Astrocyte of the cerebellum (primary cell): ENCODE measurements at regions not wholly inside any gene's neighbourhood (a gene's known extent, or its start where the extent isn't known, plus 50 kb on each side); places are given as distances from the start of the nearest gene placed in this dataset.

ENCODE experiments used
- DNase-seq: peaks from one replicate; pipeline ENCODE4 v3.0.0-alpha.2; 2011; ENCODE audit warnings: low read depth
- H3K4me3 ChIP-seq: 2 replicates; pipeline ENCODE4 v1.5.1; 2011; ENCODE audit warnings: mild to moderate bottlenecking, low read depth, low read length, moderate library complexity
- CTCF ChIP-seq: IDR thresholded peaks from 2 replicates; pipeline ENCODE4 v1.5.1; 2012; ENCODE audit warnings: low read length, low read depth, moderate library complexity, mild to moderate bottlenecking; ENCODE audit errors: missing control alignments
- in situ Hi-C: cut with HindIII; loops from 2 replicates; pipeline ENCODE4 v1.10.0; 2017; ENCODE audit warnings: low sequenced_read_pairs

GRCh38 chr18:5726011-5726410 is 169.3 kb downstream of the TMEM200C start:
- DNase-seq, result no peak
- H3K4me3 ChIP-seq, result no peak overlapping the region
- in situ Hi-C loops, result no loop called here
- no peak for TF ChIP-seq CTCF

DNA sequence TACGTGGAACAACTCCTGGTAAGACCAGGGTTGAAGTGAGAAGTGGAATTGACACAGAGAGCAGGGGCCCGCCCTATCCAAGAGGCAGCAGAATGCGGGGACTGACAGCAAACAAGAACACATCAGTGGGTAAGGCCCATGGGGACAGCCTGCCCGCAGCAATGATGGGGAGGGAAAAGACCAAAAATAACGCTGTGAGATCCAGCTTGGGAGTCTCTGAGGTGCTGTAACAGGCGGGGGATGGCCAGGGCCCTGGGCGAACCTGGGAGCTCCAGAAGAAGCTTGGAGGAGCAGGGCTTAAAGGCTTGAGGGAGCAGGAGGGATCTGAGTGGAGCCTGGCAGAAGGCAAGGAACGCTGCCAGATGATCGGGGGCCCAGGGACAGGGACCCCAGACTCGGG is 173.4 kb downstream of the TMEM200C start:
- in situ Hi-C loops, result no loop called here
- TF ChIP-seq CTCF, result no peak
- no peak for DNase-seq
- H3K4me3 ChIP-seq, result no peak overlapping the region

GRCh38 chr18:5720132-5720531 is 175.2 kb downstream of the TMEM200C start:
- DNase-seq, result no peak
- in situ Hi-C loops, result no loop called here
- no peak overlapping the region for H3K4me3 ChIP-seq
- TF ChIP-seq CTCF, result no peak

DNA sequence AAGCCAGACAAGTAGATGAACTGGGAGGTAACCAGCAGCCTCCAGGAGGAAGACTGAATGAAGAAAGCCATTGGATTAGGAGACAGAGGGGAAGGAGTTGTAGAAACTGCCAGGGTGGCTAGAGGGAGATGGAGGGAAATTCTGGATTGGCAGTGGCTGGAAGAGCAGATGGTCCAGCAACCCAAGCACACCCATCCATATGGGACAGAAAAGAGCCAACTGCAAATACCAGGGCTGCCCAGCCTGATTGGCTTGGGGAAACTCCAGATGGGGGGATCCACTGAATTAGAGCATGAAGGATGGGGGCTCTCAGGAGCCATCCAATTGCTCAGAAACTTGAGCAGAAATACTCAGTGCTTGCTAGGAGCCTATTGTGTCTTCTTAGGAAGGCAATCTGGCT is 173.5 kb upstream of the EPB41L3 start:
- DNase-seq, result no peak
- no peak for TF ChIP-seq CTCF
- in situ Hi-C loops, result no loop called here

DNA sequence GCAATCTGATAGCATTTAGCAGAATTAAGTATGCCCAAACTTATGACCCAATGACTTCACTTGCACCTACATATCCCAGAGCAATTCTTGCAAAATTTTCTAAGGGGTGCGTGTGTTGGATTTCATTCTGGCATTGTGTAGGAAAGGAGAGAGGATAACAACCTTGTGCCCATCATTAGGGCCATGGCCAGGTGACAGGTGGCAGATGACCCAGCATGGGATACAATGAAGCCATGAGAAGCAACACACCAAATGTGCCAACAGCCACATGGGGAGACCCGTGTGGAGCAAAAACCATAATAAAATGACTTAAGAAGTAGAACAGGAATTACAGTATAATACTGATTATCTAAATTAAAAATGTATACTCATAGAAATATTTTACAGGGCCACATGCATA is 166.9 kb upstream of the EPB41L3 start:
- in situ Hi-C loops, result no loop called here
- H3K4me3 ChIP-seq, result no peak overlapping the region
- no peak for DNase-seq
- no peak for TF ChIP-seq CTCF

More for the DNA sequence above, 173.5 kb upstream of the EPB41L3 start:
- H3K4me3 ChIP-seq, result no peak overlapping the region

DNA sequence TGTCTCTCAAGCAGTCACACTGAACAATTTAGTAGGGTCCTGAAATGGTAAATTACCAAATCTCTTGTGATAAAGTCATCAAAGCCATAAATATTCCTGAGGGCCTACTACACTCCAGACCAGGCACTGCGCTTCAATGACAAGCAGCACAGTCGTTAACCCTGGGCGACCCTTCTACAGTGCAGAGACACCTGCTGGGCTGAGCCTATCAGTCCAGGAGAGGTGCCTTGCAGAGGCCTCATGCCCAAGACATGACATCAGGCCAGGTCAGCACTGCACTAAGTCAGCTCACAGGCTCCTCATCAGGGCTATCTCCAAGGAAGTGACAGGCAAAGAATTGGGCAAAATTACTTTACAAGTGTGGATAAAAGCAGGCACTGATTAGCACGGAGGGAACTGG is 166.4 kb upstream of the EPB41L3 start:
- H3K4me3 ChIP-seq, result no peak overlapping the region
- TF ChIP-seq CTCF, result no peak
- DNase-seq, result no peak
- in situ Hi-C loops, result no loop called here
